ENCODE measurements at regions not wholly inside any gene's neighbourhood (a gene's known extent, or its start where the extent isn't known, plus 50 kb on each side); places are given as distances from the start of the nearest gene placed in this dataset.

DNA sequence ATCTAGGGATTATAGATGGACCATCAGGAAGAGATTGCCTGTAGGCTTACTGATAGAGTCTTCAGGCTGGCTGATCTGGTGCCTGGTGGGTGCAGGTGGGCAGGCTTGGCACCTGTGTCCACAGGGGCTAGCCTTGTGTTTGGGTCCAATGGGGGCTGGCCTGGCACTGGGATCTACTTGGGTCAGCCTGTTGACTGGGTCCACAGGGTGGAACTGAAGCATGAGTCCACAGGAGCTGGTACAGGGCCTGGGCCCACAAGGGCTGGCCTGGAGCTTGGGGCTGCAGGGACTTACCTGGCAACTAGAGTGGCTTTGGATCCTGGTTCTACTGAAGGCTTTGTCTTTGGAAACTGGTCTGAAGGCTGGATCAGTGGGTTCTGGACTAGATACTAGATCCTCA lies 1217.7 kb downstream of the CDH11 start:
- Histone ChIP-seq H2BK120ac (ENCODE audit: low read depth, low read length, poor library complexity, severe bottlenecking) (no peak overlapping the region), H3K4me1 (ENCODE audit: insufficient read depth, low read length) (no peaks in the 10 kb centered on the region), H3K79me1 (ENCODE audit: insufficient read depth, low read depth, low read length, poor library complexity, severe bottlenecking) (no peaks in the 10 kb centered on the region), H4K20me1 (ENCODE audit: control insufficient read depth, insufficient read depth, insufficient read length) (no peaks in the 10 kb centered on the region), H4K5ac (ENCODE audit: insufficient read length, low read depth, low read length) (no peak overlapping the region), H2AFZ (ENCODE audit: low read length) (no peak overlapping the region), H2AK5ac (ENCODE audit: insufficient read length, low read length) (no peak overlapping the region), H2BK15ac (ENCODE audit: low read depth, low read length) (no peak overlapping the region), H2BK12ac (ENCODE audit: insufficient read length, low read depth, low read length) (no peak overlapping the region), H3K56ac (ENCODE audit: insufficient read length, low read depth, low read length) (no peak overlapping the region), H4K91ac (ENCODE audit: insufficient read length, low read depth, low read length) (no peak overlapping the region), H3K27ac (ENCODE audit: insufficient read length, low read depth, low read length) (no peak overlapping the region), H3K79me2 (ENCODE audit: insufficient read depth, low read length) (no peaks in the 10 kb centered on the region), H3K18ac (ENCODE audit: insufficient read length, low read depth, low read length) (no peak overlapping the region), H3K4me2 (ENCODE audit: insufficient read depth, insufficient read length, low read length) (no peak overlapping the region), H2BK5ac (ENCODE audit: insufficient read length, low read length) (no peak overlapping the region), H3K9me3 (ENCODE audit: control insufficient read depth, low read depth, low read length) (no peaks in the 10 kb centered on the region), H3K4ac (ENCODE audit: low read depth, low read length) (no peak overlapping the region), H3K27me3 (ENCODE audit: insufficient read depth, low read length) (no peaks in the 10 kb centered on the region), H3T11ph (ENCODE audit: low read length) (no peak overlapping the region), H3K9ac (ENCODE audit: extremely low read depth, insufficient read length, low read length) (no peak overlapping the region), H2BK20ac (ENCODE audit: low read depth, low read length, poor library complexity, severe bottlenecking) (no peak overlapping the region), H3K14ac (ENCODE audit: insufficient read depth, low read length) (no peak overlapping the region; the same call in 1 of the 2 replicates), H4K8ac (replicated peaks; ENCODE audit: insufficient read length, low read depth, low read length) (no peak overlapping the region), H3K23ac (ENCODE audit: insufficient read length, low read depth, low read length) (no peak overlapping the region), H3K23me2 (ENCODE audit: insufficient read length, low read depth, low read length, poor library complexity, severe bottlenecking) (no peaks in the 10 kb centered on the region)
- Mint-ChIP-seq H3K27me3 (ENCODE audit: low read depth) (no peaks in the 10 kb centered on the region), H3K36me3 (ENCODE audit: insufficient read depth in 1 of 3, low read depth in 3 of 3) (no peaks in the 10 kb centered on the region), H3K4me3 (no peak overlapping the region), H3K27ac (0 out of 7 replicates have a peak overlapping the region, but pooled peaks of 1 of the 3 experiments have one; percentile 22), H3K9me3 (no peaks in the 10 kb centered on the region; a peak in 1 of 5 replicates), H3K4me1 (no peaks in the 10 kb centered on the region)
- TF ChIP-seq CTCF (conservative IDR thresholded peaks at IDR 0.05) = no peak
- DNase-seq = no peak

All from H9 (cell line).